GM23248 (cell line): ENCODE measurements at regions not wholly inside any gene's neighbourhood (a gene's known extent, or its start where the extent isn't known, plus 50 kb on each side); places are given as distances from the start of the nearest gene placed in this dataset.

Source experiments
- DNase-seq: peaks from one replicate; pipeline ENCODE4 v3.0.0-alpha.2; 2015
- H2AFZ ChIP-seq: fragments of 200-600 bp; sonication (generic); 2 replicates; pipeline ENCODE4 v1.6.1; 2016; ENCODE audit warnings: antibody characterized with exemption
- H3F3A ChIP-seq: fragments of 200-600 bp; sonication (generic); 2 replicates; pipeline ENCODE4 v1.6.1; 2016; ENCODE audit warnings: mild to moderate bottlenecking, antibody characterized with exemption, mixed run types; ENCODE audit not compliant: insufficient read depth
- H3K27ac ChIP-seq: fragments of 200-600 bp; sonication (generic); 2 replicates; pipeline ENCODE4 v1.5.1; 2016; ENCODE audit warnings: mild to moderate bottlenecking
- H3K27me3 ChIP-seq: fragments of 200-600 bp; sonication (generic); replicated peaks from 2 replicates; pipeline ENCODE4 v1.6.1; 2016; ENCODE audit warnings: mild to moderate bottlenecking; ENCODE audit not compliant: insufficient read depth
- H3K36me3 ChIP-seq: fragments of 200-600 bp; sonication (generic); 2 replicates; pipeline ENCODE4 v1.6.1; 2016; ENCODE audit warnings: low read depth, mild to moderate bottlenecking
- H3K4me1 ChIP-seq: fragments of 200-600 bp; sonication (generic); 2 replicates; pipeline ENCODE4 v1.6.1; 2016; ENCODE audit warnings: mild to moderate bottlenecking; ENCODE audit not compliant: insufficient read depth
- H3K4me2 ChIP-seq: fragments of 200-600 bp; sonication (generic); one replicate; pipeline ENCODE4 v1.6.1; 2016; ENCODE audit warnings: mild to moderate bottlenecking; ENCODE audit not compliant: unreplicated experiment
- H3K4me3 ChIP-seq: fragments of 200-600 bp; sonication (generic); 2 replicates; pipeline ENCODE4 v1.5.1; 2016; ENCODE audit warnings: mild to moderate bottlenecking
- H3K79me2 ChIP-seq: fragments of 200-600 bp; sonication (generic); 2 replicates; pipeline ENCODE4 v1.6.1; 2016; ENCODE audit warnings: mild to moderate bottlenecking; ENCODE audit not compliant: insufficient read depth
- H3K9ac ChIP-seq: fragments of 200-600 bp; sonication (generic); 2 replicates; pipeline ENCODE4 v1.6.1; 2016; ENCODE audit warnings: mild to moderate bottlenecking
- H3K9me2 ChIP-seq: fragments of 200-600 bp; sonication (generic); 2 replicates; pipeline ENCODE4 v1.6.1; 2016; ENCODE audit warnings: mixed run types, mild to moderate bottlenecking, moderate library complexity; ENCODE audit not compliant: insufficient read depth
- H3K9me3 ChIP-seq: fragments of 200-600 bp; sonication (generic); one replicate; pipeline ENCODE4 v1.6.1; 2017; ENCODE audit warnings: low read depth
- H4K20me1 ChIP-seq: fragments of 200-600 bp; sonication (generic); 2 replicates; pipeline ENCODE4 v1.6.0; 2016; ENCODE audit not compliant: insufficient read depth
- EZH2 ChIP-seq: fragments of 200-600 bp; sonication (generic); IDR thresholded peaks from 2 replicates; pipeline ENCODE4 v1.6.1; 2018; ENCODE audit warnings: antibody characterized with exemption, mild to moderate bottlenecking; ENCODE audit not compliant: insufficient read depth, poor library complexity, severe bottlenecking
- EZH2phosphoT487 ChIP-seq: fragments of 200-600 bp; sonication (generic); IDR thresholded peaks from 2 replicates; pipeline ENCODE4 v1.6.1; 2018; ENCODE audit warnings: antibody characterized with exemption, moderate library complexity, mild to moderate bottlenecking, low read depth; ENCODE audit not compliant: insufficient read depth
- WGBS, 2 experiments: methylation state at CpG; one replicate each; pipeline ENCODE4 v1.1.6; 2015 to 2017; ENCODE audit warnings: low lambda C conversion rate in 2 of 2, low coverage in 1 of 2; ENCODE audit errors: missing lambda C conversion rate in 2 of 2; 5-methylcytosine and 5-hydroxymethylcytosine counted together
- in situ Hi-C: fragments of 300-500 bp; cut with MboI; formaldehyde crosslinking; loops from 2 replicates; pipeline ENCODE4 v1.15.0; 2020

GRCh38 chr7:50862302-50862701 lies 79.6 kb upstream of the GRB10 start:
- Histone ChIP-seq H3K4me3 (no peak overlapping the region), H3K4me2 (no peak overlapping the region), H3K9ac (no peak overlapping the region), H2AFZ (no peak overlapping the region), H3K9me3 (no peaks in the 10 kb centered on the region), H3K27ac (no peak overlapping the region), H3F3A (no peaks in the 10 kb centered on the region), H3K4me1 (no peaks in the 10 kb centered on the region), H3K79me2 (no peaks in the 10 kb centered on the region), H3K27me3 (no peaks in the 10 kb centered on the region), H3K36me3 (no peaks in the 10 kb centered on the region), H3K9me2 (no peaks in the 10 kb centered on the region), H4K20me1 (no peaks in the 10 kb centered on the region)
- in situ Hi-C loops: no loop called here
- no peak for TF ChIP-seq EZH2
- no peak for TF ChIP-seq EZH2phosphoT487
- WGBS, 2 experiments: 50 to 76% methylated on average over 1 of the region's 1 CpG
- DNase-seq: no peak

GRCh38 chr7:50860598-50860997 lies 77.9 kb upstream of the GRB10 start:
- H3K4me2 ChIP-seq: no peak overlapping the region
- no peaks in the 10 kb centered on the region for H3K27me3 ChIP-seq
- H3K9me3 ChIP-seq: no peaks in the 10 kb centered on the region
- H3K4me1 ChIP-seq: no peaks in the 10 kb centered on the region
- in situ Hi-C loops: no loop called here
- no peaks in the 10 kb centered on the region for H3K79me2 ChIP-seq
- no peaks in the 10 kb centered on the region for H3K9me2 ChIP-seq
- H3K4me3 ChIP-seq: no peak overlapping the region
- no peak overlapping the region for H3K27ac ChIP-seq
- H3K36me3 ChIP-seq: no peaks in the 10 kb centered on the region
- no peak overlapping the region for H3K9ac ChIP-seq
- no peaks in the 10 kb centered on the region for H3F3A ChIP-seq
- WGBS, 2 experiments: 26 to 38% methylated on average over 2 of the region's 2 CpGs
- TF ChIP-seq EZH2 (no peak), EZH2phosphoT487 (no peak)
- no peaks in the 10 kb centered on the region for H4K20me1 ChIP-seq
- no peak for DNase-seq
- H2AFZ ChIP-seq: no peak overlapping the region

- H3K79me2 ChIP-seq: no peaks in the 10 kb centered on the region
- in situ Hi-C loops: no loop called here
- no peak overlapping the region for H3K27ac ChIP-seq
- H3K9ac ChIP-seq: no peak overlapping the region
- no peaks in the 10 kb centered on the region for H3F3A ChIP-seq
- H3K36me3 ChIP-seq: no peaks in the 10 kb centered on the region
- no peaks in the 10 kb centered on the region for H3K9me2 ChIP-seq
- WGBS, 2 experiments: 63 to 68% methylated on average over 5 of the region's 5 CpGs
- no peak overlapping the region for H3K4me3 ChIP-seq
- no peaks in the 10 kb centered on the region for H3K4me1 ChIP-seq
- TF ChIP-seq EZH2: no peak
- TF ChIP-seq EZH2phosphoT487: no peak
- no peak for DNase-seq
- H3K27me3 ChIP-seq: no peaks in the 10 kb centered on the region
- H2AFZ ChIP-seq: no peak overlapping the region
- H3K9me3 ChIP-seq: no peaks in the 10 kb centered on the region
- no peak overlapping the region for H3K4me2 ChIP-seq
- H4K20me1 ChIP-seq: no peaks in the 10 kb centered on the region
Observed at GRCh38 chr7:50860174-50860573, 77.5 kb upstream of the GRB10 start.

GRCh38 chr7:50858528-50859245 lies 76.0 kb upstream of the GRB10 start:
- Histone ChIP-seq H2AFZ (no peak overlapping the region), H3K27me3 (no peaks in the 10 kb centered on the region), H3K27ac (no peak overlapping the region), H4K20me1 (no peaks in the 10 kb centered on the region), H3K4me2 (no peak overlapping the region), H3K79me2 (no peaks in the 10 kb centered on the region), H3K9me2 (no peaks in the 10 kb centered on the region), H3K4me3 (no peak overlapping the region), H3K9ac (no peak overlapping the region), H3F3A (no peaks in the 10 kb centered on the region), H3K4me1 (no peaks in the 10 kb centered on the region), H3K9me3 (no peaks in the 10 kb centered on the region), H3K36me3 (no peaks in the 10 kb centered on the region)
- DNase-seq: no peak
- in situ Hi-C loops: no loop called here
- TF ChIP-seq EZH2phosphoT487 (no peak), EZH2 (no peak)
- 54 to 56% methylated on average over 4 of the region's 4 CpGs for WGBS, 2 experiments
